ENCODE measurements at regions not wholly inside any gene's neighbourhood (a gene's known extent, or its start where the extent isn't known, plus 50 kb on each side); places are given as distances from the start of the nearest gene placed in this dataset.

DNA sequence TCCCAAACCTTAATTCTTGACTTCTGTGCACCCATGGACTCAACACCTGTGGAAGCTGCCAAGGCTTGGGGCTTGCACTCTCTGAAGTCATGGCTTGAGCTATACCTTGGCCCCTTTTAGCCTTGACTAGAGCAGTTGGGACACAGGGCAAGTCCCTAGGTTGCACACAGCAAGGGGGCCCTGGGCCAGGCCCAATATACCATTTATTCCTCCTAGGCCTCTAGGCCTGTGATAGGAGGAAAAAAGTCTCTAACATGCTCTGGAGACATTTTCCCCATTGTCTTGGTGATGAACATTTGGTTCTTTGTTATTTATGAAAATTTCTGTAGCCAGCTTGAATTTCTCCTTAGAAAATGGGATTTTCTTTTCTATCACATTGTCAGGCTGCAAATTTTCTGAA is 186.1 kb downstream of the SEMA6D start:
- TF ChIP-seq, protein P1, sequence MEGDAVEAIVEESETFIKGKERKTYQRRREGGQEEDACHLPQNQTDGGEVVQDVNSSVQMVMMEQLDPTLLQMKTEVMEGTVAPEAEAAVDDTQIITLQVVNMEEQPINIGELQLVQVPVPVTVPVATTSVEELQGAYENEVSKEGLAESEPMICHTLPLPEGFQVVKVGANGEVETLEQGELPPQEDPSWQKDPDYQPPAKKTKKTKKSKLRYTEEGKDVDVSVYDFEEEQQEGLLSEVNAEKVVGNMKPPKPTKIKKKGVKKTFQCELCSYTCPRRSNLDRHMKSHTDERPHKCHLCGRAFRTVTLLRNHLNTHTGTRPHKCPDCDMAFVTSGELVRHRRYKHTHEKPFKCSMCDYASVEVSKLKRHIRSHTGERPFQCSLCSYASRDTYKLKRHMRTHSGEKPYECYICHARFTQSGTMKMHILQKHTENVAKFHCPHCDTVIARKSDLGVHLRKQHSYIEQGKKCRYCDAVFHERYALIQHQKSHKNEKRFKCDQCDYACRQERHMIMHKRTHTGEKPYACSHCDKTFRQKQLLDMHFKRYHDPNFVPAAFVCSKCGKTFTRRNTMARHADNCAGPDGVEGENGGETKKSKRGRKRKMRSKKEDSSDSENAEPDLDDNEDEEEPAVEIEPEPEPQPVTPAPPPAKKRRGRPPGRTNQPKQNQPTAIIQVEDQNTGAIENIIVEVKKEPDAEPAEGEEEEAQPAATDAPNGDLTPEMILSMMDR (IDR thresholded peaks at IDR 0.05; ENCODE audit: insufficient read depth, low read length, poor library complexity, severe bottlenecking), result no peak
- TF ChIP-seq EZH2phosphoT487 (conservative IDR thresholded peaks at IDR 0.05; ENCODE audit: low read length), result no peak
